ENCODE measurements at regions not wholly inside any gene's neighbourhood (a gene's known extent, or its start where the extent isn't known, plus 50 kb on each side); places are given as distances from the start of the nearest gene placed in this dataset.
"Not testable (repeated sequence)": the region's sequence is repeated elsewhere in the genome, so short reads cannot be mapped to it uniquely, and the experiment has no call there.

- WGBS (ENCODE audit: insufficient coverage), result 100% methylated on average over 2 of the region's 3 CpGs
- ChIA-PET POLR2A (no interaction called here), CTCF (no interaction called here)
- no peaks in the 10 kb centered on the region for H3K36me3 ChIP-seq (ENCODE audit: control insufficient read depth in 4 of 4, insufficient read depth in 4 of 4, low read length in 3 of 4)
- no peak overlapping the region for H3K27ac ChIP-seq (ENCODE audit: insufficient read depth in 1 of 2, low read depth in 1 of 2, low read length in 2 of 2, poor library complexity in 1 of 2, severe bottlenecking in 2 of 2)
- H3K27me3 ChIP-seq (replicated peaks in 2 of 5; ENCODE audit: control insufficient read depth in 4 of 5, insufficient read depth in 5 of 5, low read length in 4 of 5), result peaks cover 0 to 2% (median 0%) of the 10 kb centered on the region in 5 experiments
- no peaks in the 10 kb centered on the region for H3K4me1 ChIP-seq (ENCODE audit: control extremely low read depth in 1 of 4, control insufficient read depth in 4 of 4, insufficient read depth in 4 of 4, low read length in 3 of 4)
- no peaks in the 10 kb centered on the region for H3K9me3 ChIP-seq (ENCODE audit: control extremely low read depth in 1 of 5, control insufficient read depth in 4 of 5, insufficient read depth in 2 of 5, low read depth in 1 of 5, low read length in 4 of 5)
- no peak overlapping the region for H3K4me3 ChIP-seq (ENCODE audit: control insufficient read depth in 1 of 7, extremely low read depth in 1 of 7, insufficient read depth in 4 of 7, low read depth in 2 of 7, low read length in 6 of 7)
- DNase-seq, result no peak
Measured at GRCh38 chr1:157302199-157302497, 164.0 kb upstream of the ETV3 start.

GRCh38 chr1:157301477-157302198 is 163.4 kb upstream of the ETV3 start:
- ChIA-PET CTCF (no interaction called here), POLR2A (no interaction called here)
- DNase-seq, result no peak
- H3K36me3 ChIP-seq (ENCODE audit: control insufficient read depth in 4 of 4, insufficient read depth in 4 of 4, low read length in 3 of 4), result no peaks in the 10 kb centered on the region
- H3K4me3 ChIP-seq (ENCODE audit: control insufficient read depth in 1 of 7, extremely low read depth in 1 of 7, insufficient read depth in 4 of 7, low read depth in 2 of 7, low read length in 6 of 7), result no peak overlapping the region
- H3K27me3 ChIP-seq (replicated peaks in 2 of 5; ENCODE audit: control insufficient read depth in 4 of 5, insufficient read depth in 5 of 5, low read length in 4 of 5), result peaks cover 0 to 2% (median 0%) of the 10 kb centered on the region in 5 experiments
- no peaks in the 10 kb centered on the region for H3K4me1 ChIP-seq (ENCODE audit: control extremely low read depth in 1 of 4, control insufficient read depth in 4 of 4, insufficient read depth in 4 of 4, low read length in 3 of 4)
- no peak overlapping the region for H3K27ac ChIP-seq (ENCODE audit: insufficient read depth in 1 of 2, low read depth in 1 of 2, low read length in 2 of 2, poor library complexity in 1 of 2, severe bottlenecking in 2 of 2)
- 100% methylated on average over 2 of the region's 2 CpGs for WGBS (ENCODE audit: insufficient coverage)
- no peaks in the 10 kb centered on the region for H3K9me3 ChIP-seq (ENCODE audit: control extremely low read depth in 1 of 5, control insufficient read depth in 4 of 5, insufficient read depth in 2 of 5, low read depth in 1 of 5, low read length in 4 of 5)

- H3K4me3 ChIP-seq (ENCODE audit: control insufficient read depth in 1 of 7, extremely low read depth in 1 of 7, insufficient read depth in 4 of 7, low read depth in 2 of 7, low read length in 6 of 7); H3K27me3 ChIP-seq (replicated peaks in 2 of 5; ENCODE audit: control insufficient read depth in 4 of 5, insufficient read depth in 5 of 5, low read length in 4 of 5); POLR2A ChIA-PET; DNase-seq; H3K4me1 ChIP-seq (ENCODE audit: control extremely low read depth in 1 of 4, control insufficient read depth in 4 of 4, insufficient read depth in 4 of 4, low read length in 3 of 4); H3K36me3 ChIP-seq (ENCODE audit: control insufficient read depth in 4 of 4, insufficient read depth in 4 of 4, low read length in 3 of 4); CTCF ChIA-PET; H3K9me3 ChIP-seq (ENCODE audit: control extremely low read depth in 1 of 5, control insufficient read depth in 4 of 5, insufficient read depth in 2 of 5, low read depth in 1 of 5, low read length in 4 of 5); H3K27ac ChIP-seq (ENCODE audit: insufficient read depth in 1 of 2, low read depth in 1 of 2, low read length in 2 of 2, poor library complexity in 1 of 2, severe bottlenecking in 2 of 2): not testable (repeated sequence)
- WGBS (ENCODE audit: insufficient coverage), result 98% methylated on average over 7 of the region's 10 CpGs
Measured at GRCh38 chr1:157294387-157295145, 156.4 kb upstream of the ETV3 start.

GRCh38 chr1:157292809-157293564 is 154.8 kb upstream of the ETV3 start:
- Histone ChIP-seq H3K9me3 (ENCODE audit: control extremely low read depth in 1 of 5, control insufficient read depth in 4 of 5, insufficient read depth in 2 of 5, low read depth in 1 of 5, low read length in 4 of 5) (no peaks in the 10 kb centered on the region), H3K27me3 (replicated peaks in 2 of 5; ENCODE audit: control insufficient read depth in 4 of 5, insufficient read depth in 5 of 5, low read length in 4 of 5) (no peaks in the 10 kb centered on the region), H3K4me1 (ENCODE audit: control extremely low read depth in 1 of 4, control insufficient read depth in 4 of 4, insufficient read depth in 4 of 4, low read length in 3 of 4) (peaks cover 0 to 7% (median 2%) of the 10 kb centered on the region in 4 experiments), H3K27ac (ENCODE audit: insufficient read depth in 1 of 2, low read depth in 1 of 2, low read length in 2 of 2, poor library complexity in 1 of 2, severe bottlenecking in 2 of 2) (no peak overlapping the region), H3K4me3 (ENCODE audit: control insufficient read depth in 1 of 7, extremely low read depth in 1 of 7, insufficient read depth in 4 of 7, low read depth in 2 of 7, low read length in 6 of 7) (no peak overlapping the region), H3K36me3 (ENCODE audit: control insufficient read depth in 4 of 4, insufficient read depth in 4 of 4, low read length in 3 of 4) (no peaks in the 10 kb centered on the region)
- ChIA-PET POLR2A (no interaction called here), CTCF (no interaction called here)
- DNase-seq, result no peak
- WGBS (ENCODE audit: insufficient coverage), result 100% methylated on average over 2 of the region's 4 CpGs

- H3K36me3 ChIP-seq (ENCODE audit: control insufficient read depth in 4 of 4, insufficient read depth in 4 of 4, low read length in 3 of 4), result no peaks in the 10 kb centered on the region
- WGBS (ENCODE audit: insufficient coverage), result 94% methylated on average over 6 of the region's 6 CpGs
Measured at GRCh38 chr1:157292302-157292701, 154.1 kb upstream of the ETV3 start.

DNA sequence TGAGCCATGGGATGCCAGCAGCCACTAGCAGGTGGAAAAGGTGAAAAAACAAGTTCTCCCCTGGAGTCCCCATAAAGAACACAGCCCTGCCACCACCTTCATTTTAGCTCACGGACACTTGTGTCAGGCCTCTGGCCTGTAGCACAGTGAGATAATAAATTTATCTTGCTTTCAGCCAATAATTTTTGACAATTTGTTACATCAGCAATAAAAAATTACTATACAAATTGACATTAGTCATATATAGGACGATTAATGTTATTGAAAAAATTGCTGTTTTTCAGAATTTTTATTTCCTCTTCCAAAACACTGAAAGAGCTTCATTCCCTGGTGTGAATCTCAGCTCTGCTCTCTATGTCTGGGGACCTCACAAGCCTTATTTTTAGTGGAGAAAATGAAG is 152.9 kb upstream of the ETV3 start:
- no peaks in the 10 kb centered on the region for H3K36me3 ChIP-seq (ENCODE audit: control insufficient read depth in 4 of 4, insufficient read depth in 4 of 4, low read length in 3 of 4)
- no peak overlapping the region for H3K4me3 ChIP-seq (ENCODE audit: control insufficient read depth in 1 of 7, extremely low read depth in 1 of 7, insufficient read depth in 4 of 7, low read depth in 2 of 7, low read length in 6 of 7)
- DNase-seq, result no peak
- no peaks in the 10 kb centered on the region for H3K9me3 ChIP-seq (ENCODE audit: control extremely low read depth in 1 of 5, control insufficient read depth in 4 of 5, insufficient read depth in 2 of 5, low read depth in 1 of 5, low read length in 4 of 5)
- CTCF ChIA-PET, result no interaction called here
- no peaks in the 10 kb centered on the region for H3K27me3 ChIP-seq (replicated peaks in 2 of 5; ENCODE audit: control insufficient read depth in 4 of 5, insufficient read depth in 5 of 5, low read length in 4 of 5)
- H3K27ac ChIP-seq (ENCODE audit: insufficient read depth in 1 of 2, low read depth in 1 of 2, low read length in 2 of 2, poor library complexity in 1 of 2, severe bottlenecking in 2 of 2), result no peak overlapping the region
- no CpG with 5 or more reads among the region's 2 CpGs for WGBS (ENCODE audit: insufficient coverage)
- POLR2A ChIA-PET, result no interaction called here
- peaks cover 0 to 7% (median 2%) of the 10 kb centered on the region in 4 experiments for H3K4me1 ChIP-seq (ENCODE audit: control extremely low read depth in 1 of 4, control insufficient read depth in 4 of 4, insufficient read depth in 4 of 4, low read length in 3 of 4)

More at GRCh38 chr1:157292302-157292701, 154.1 kb upstream of the ETV3 start:
- POLR2A ChIA-PET, result interaction anchor here (0.6 kb wide), 1 partner anchor 720 kb away, joined by 3 read pairs; no protein-coding TSS in a partner anchor
- CTCF ChIA-PET, result no interaction called here
- Histone ChIP-seq H3K27me3 (replicated peaks in 2 of 5; ENCODE audit: control insufficient read depth in 4 of 5, insufficient read depth in 5 of 5, low read length in 4 of 5) (no peaks in the 10 kb centered on the region), H3K4me1 (ENCODE audit: control extremely low read depth in 1 of 4, control insufficient read depth in 4 of 4, insufficient read depth in 4 of 4, low read length in 3 of 4) (peaks cover 0 to 7% (median 2%) of the 10 kb centered on the region in 4 experiments), H3K9me3 (ENCODE audit: control extremely low read depth in 1 of 5, control insufficient read depth in 4 of 5, insufficient read depth in 2 of 5, low read depth in 1 of 5, low read length in 4 of 5) (no peaks in the 10 kb centered on the region), H3K27ac (ENCODE audit: insufficient read depth in 1 of 2, low read depth in 1 of 2, low read length in 2 of 2, poor library complexity in 1 of 2, severe bottlenecking in 2 of 2) (no peak overlapping the region), H3K4me3 (ENCODE audit: control insufficient read depth in 1 of 7, extremely low read depth in 1 of 7, insufficient read depth in 4 of 7, low read depth in 2 of 7, low read length in 6 of 7) (no peak overlapping the region)
- no peak for DNase-seq

Measured in common myeloid progenitor, CD34-positive (primary cell).